ENCODE measurements at regions not wholly inside any gene's neighbourhood (a gene's known extent, or its start where the extent isn't known, plus 50 kb on each side); places are given as distances from the start of the nearest gene placed in this dataset.

DNA sequence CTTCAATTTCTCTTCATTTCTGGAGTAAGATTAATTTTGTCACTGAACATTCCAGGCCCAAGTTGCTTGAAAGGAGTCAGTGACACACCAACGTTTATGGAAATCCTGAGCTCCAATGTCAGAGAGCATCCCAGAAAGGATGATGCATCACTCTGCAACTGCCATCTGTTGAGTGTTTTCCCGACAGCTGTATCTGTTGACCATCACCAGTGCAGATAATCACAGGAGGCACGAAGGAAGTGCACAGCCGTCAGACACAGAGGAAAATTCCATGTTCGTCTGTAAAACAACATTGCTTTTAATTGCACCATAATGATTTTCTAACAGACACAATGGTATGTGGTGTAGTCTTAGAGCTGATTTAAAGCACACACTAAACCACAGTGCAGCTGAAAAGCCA lies 376.7 kb upstream of the ADGRL2 start:
- peaks cover 7% of the 10 kb centered on the region for H3K9me3 Mint-ChIP-seq (ENCODE audit: low read depth)
- CTCF ChIA-PET, result no interaction called here
- H3K36me3 Mint-ChIP-seq, result no peaks in the 10 kb centered on the region
- ATAC-seq (no peak), DNase-seq (no peak)
- H3K27ac Mint-ChIP-seq, result no peak overlapping the region
- no peak overlapping the region for H3K4me3 Mint-ChIP-seq
- H3K27me3 Mint-ChIP-seq, result no peaks in the 10 kb centered on the region
- H3K4me1 Mint-ChIP-seq, result no peaks in the 10 kb centered on the region

- DNase-seq (no peak), ATAC-seq (no peak)
- CTCF ChIA-PET, result no interaction called here
- no peaks in the 10 kb centered on the region for H3K27me3 Mint-ChIP-seq
- H3K36me3 Mint-ChIP-seq, result no peaks in the 10 kb centered on the region
- no peaks in the 10 kb centered on the region for H3K9me3 Mint-ChIP-seq (ENCODE audit: low read depth)
- no peaks in the 10 kb centered on the region for H3K4me1 Mint-ChIP-seq
- H3K4me3 Mint-ChIP-seq, result no peak overlapping the region
- no peak overlapping the region for H3K27ac Mint-ChIP-seq
Observed at GRCh38 chr1:81420760-81421159, 380.0 kb upstream of the ADGRL2 start.

DNA sequence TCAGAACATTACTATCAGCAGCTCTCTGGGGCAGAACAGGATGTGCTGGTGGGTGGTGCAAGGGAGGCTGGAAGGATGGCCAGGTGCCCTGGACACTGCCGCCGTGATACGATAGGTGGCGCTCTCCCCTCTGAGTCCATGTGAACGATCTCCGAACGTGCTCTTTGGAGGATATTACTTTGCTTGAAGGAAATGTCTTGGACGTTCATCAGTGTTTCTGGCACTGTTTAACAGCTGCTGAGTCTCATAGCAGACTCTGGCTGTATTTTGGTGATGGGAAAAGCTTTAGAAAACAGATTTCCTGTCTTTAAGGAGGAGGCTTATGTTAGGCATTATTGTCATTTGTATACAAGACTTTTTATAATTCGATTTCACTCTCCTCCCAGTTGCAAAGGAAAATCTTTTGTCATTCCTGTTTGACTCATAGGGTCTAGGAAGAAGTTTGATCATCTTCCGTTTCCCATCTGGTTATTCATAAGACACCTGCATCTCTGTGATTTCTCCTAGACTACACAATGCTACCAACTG lies 386.2 kb upstream of the ADGRL2 start:
- CTCF ChIA-PET, result no interaction called here
- no peak overlapping the region for H3K4me3 Mint-ChIP-seq
- H3K27ac Mint-ChIP-seq, result no peak overlapping the region
- no peaks in the 10 kb centered on the region for H3K4me1 Mint-ChIP-seq
- peaks cover 2% of the 10 kb centered on the region for H3K9me3 Mint-ChIP-seq (ENCODE audit: low read depth)
- H3K36me3 Mint-ChIP-seq, result no peaks in the 10 kb centered on the region
- DNase-seq (peak; percentile 40), ATAC-seq (no peak)
- H3K27me3 Mint-ChIP-seq, result no peaks in the 10 kb centered on the region

DNA sequence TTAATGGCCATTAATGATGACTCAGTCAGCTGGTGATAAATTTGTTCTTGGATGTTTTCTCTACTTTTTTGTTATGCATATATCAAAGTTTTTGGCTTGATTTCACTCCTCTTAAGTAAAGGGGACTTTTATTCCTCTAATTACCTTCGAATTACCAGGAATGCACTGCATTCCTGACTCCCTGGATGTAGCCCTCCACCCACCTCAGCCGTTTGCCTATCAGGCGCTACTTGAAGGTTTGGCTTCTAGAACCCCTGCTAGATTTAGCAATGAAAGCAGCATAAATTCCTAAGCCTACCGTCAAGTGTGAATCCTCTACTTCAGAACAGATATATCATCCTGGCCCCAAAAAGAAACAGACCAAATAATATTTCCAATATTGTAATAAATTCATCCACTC lies 387.8 kb upstream of the ADGRL2 start:
- H3K4me1 Mint-ChIP-seq, result no peaks in the 10 kb centered on the region
- no peaks in the 10 kb centered on the region for H3K27me3 Mint-ChIP-seq
- CTCF ChIA-PET, result no interaction called here
- peaks cover 2% of the 10 kb centered on the region for H3K9me3 Mint-ChIP-seq (ENCODE audit: low read depth)
- no peaks in the 10 kb centered on the region for H3K36me3 Mint-ChIP-seq
- DNase-seq, result no peak
- no peak overlapping the region for H3K4me3 Mint-ChIP-seq
- H3K27ac Mint-ChIP-seq, result no peak overlapping the region
- ATAC-seq, result no peak

DNA sequence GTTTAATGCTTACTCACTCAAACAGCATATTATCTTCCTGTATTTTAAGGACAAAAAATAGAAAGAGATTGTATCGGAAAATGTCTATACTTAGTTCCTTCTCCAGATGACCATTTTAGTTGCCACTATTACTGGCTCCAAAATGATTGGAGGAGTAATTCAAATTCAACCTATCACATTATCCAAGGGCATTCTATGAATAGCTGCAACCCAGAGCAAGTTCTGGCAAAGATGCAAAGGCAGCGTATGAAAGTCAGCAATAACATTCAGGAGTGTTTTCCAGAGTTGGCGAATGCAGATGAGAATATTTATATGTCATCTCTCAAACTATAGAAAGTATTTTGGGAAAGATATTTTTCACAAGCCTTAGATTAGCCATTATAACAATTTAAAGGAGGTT lies 389.8 kb upstream of the ADGRL2 start:
- DNase-seq (no peak), ATAC-seq (no peak)
- Mint-ChIP-seq H3K36me3 (no peaks in the 10 kb centered on the region), H3K27ac (no peak overlapping the region), H3K9me3 (ENCODE audit: low read depth) (peaks cover 2% of the 10 kb centered on the region), H3K4me3 (no peak overlapping the region), H3K4me1 (no peaks in the 10 kb centered on the region), H3K27me3 (no peaks in the 10 kb centered on the region)
- CTCF ChIA-PET, result no interaction called here

DNA sequence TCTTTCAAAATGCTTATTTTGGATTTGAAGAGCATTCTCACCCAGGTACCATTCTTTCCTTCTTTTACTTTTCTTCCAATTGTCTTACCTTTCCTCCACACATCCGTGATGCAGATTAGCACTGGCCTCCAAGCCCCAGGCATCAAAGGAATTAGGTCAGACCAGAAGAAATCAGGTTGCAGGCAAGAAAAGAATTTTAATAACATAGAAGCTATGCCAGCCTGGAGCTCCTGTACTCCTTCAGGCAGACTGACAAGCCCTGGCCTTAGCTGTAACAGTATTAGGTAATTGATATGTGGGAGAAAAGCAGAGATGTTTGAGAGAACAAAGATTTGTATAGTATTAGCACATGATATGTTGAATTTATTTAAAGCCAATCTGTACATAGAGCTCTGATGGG lies 390.4 kb upstream of the ADGRL2 start:
- ATAC-seq, result no peak
- no peaks in the 10 kb centered on the region for H3K36me3 Mint-ChIP-seq
- CTCF ChIA-PET, result no interaction called here
- no peaks in the 10 kb centered on the region for H3K4me1 Mint-ChIP-seq
- no peak overlapping the region for H3K4me3 Mint-ChIP-seq
- H3K9me3 Mint-ChIP-seq (ENCODE audit: low read depth), result peaks cover 2% of the 10 kb centered on the region
- H3K27ac Mint-ChIP-seq, result no peak overlapping the region
- H3K27me3 Mint-ChIP-seq, result no peaks in the 10 kb centered on the region
- no peak for DNase-seq

- CTCF ChIA-PET, result no interaction called here
- Mint-ChIP-seq H3K9me3 (ENCODE audit: low read depth) (peaks cover 2% of the 10 kb centered on the region), H3K36me3 (no peaks in the 10 kb centered on the region), H3K4me3 (no peak overlapping the region), H3K4me1 (no peaks in the 10 kb centered on the region), H3K27me3 (no peaks in the 10 kb centered on the region), H3K27ac (no peak overlapping the region)
- DNase-seq (no peak), ATAC-seq (no peak)
Observed at GRCh38 chr1:81409780-81410274, 390.9 kb upstream of the ADGRL2 start.

DNA sequence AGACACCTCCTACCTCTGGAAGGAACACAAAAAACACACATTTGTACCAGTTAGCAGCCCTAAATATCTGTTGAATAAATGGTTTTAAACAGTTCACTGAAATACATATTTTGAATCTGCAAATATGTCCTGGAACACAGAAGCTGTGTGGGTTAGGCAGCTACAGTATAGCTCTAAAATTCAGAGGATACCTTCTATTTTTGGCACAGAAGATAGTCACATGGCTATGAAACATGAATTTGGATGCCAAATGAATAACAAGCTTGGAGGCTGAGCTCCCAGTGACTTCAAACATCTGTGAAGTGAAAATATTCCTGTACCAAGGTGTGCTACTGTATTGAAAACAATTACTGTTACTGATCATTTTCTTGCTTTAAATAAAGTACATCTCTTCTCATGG lies 391.5 kb upstream of the ADGRL2 start:
- no peaks in the 10 kb centered on the region for H3K4me1 Mint-ChIP-seq
- H3K9me3 Mint-ChIP-seq (ENCODE audit: low read depth), result peaks cover 2% of the 10 kb centered on the region
- H3K27me3 Mint-ChIP-seq, result no peaks in the 10 kb centered on the region
- H3K36me3 Mint-ChIP-seq, result no peaks in the 10 kb centered on the region
- H3K27ac Mint-ChIP-seq, result no peak overlapping the region
- no peak overlapping the region for H3K4me3 Mint-ChIP-seq
- no peak for ATAC-seq
- CTCF ChIA-PET, result no interaction called here
- DNase-seq, result no peak

DNA sequence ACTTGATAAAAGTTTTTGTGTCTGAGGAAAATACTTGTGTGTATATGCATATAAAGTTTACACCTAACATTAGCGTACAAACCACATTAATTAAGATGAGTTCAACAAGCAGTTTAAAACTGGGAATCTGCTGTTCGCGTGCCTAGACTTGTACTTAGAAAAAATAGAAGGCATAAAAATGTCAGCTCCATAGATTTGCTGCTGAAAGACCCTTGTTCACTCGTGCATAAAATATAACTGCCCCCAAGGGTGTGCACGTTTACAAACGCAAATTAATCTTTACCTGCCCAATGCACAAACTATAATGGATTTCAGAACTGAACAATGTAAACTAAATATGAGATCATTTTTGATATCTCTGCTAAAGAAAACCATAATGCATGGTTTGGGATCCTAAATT lies 392.3 kb upstream of the ADGRL2 start:
- no peaks in the 10 kb centered on the region for H3K4me1 Mint-ChIP-seq
- no peak overlapping the region for H3K4me3 Mint-ChIP-seq
- no peaks in the 10 kb centered on the region for H3K27me3 Mint-ChIP-seq
- ATAC-seq, result no peak
- CTCF ChIA-PET, result no interaction called here
- H3K27ac Mint-ChIP-seq, result no peak overlapping the region
- H3K36me3 Mint-ChIP-seq, result no peaks in the 10 kb centered on the region
- DNase-seq, result no peak
- H3K9me3 Mint-ChIP-seq (ENCODE audit: low read depth), result peaks cover 2% of the 10 kb centered on the region

DNA sequence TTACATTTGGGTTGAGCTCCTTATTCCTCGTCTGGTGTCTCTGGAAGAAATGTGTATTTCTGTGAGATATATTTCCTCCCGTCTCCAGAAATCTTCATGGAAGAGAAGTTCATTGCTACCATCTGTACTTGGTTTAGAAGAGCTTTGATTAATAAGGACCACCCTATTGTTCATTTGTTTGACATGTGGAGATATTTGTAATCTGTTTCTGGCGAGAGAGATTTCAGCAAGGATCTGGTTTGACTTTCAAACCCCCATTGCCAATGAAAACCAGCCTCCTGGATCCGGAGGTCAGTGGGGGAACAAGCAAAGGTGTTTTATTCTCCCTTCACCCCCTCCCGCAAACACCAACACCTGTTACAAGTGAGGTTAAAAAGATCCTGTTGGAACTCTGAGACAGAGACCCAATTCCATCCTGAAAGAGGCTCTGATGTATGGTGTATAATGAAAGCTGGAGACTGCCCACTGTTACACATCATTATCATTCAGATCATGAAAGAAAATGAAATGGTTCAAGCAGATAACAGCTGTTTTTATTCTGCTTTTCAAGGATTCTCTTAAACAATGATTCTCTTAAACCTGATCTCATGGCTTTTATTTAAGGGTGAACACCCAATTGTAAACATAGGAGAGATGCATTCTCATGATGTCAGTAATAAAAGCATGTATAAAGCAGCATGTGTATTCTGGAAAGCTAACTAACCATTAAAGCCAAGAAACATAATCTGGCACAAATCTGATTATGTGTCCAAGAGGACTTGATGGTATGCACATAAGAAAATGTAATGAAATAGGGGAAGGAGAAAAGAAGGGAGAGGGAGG lies 393.5 kb upstream of the ADGRL2 start:
- no peak overlapping the region for H3K27ac Mint-ChIP-seq
- no peaks in the 10 kb centered on the region for H3K4me1 Mint-ChIP-seq
- DNase-seq (no peak), ATAC-seq (no peak)
- H3K4me3 Mint-ChIP-seq, result no peak overlapping the region
- no peaks in the 10 kb centered on the region for H3K27me3 Mint-ChIP-seq
- CTCF ChIA-PET, result no interaction called here
- peaks cover 3% of the 10 kb centered on the region for H3K9me3 Mint-ChIP-seq (ENCODE audit: low read depth)
- no peaks in the 10 kb centered on the region for H3K36me3 Mint-ChIP-seq

DNA sequence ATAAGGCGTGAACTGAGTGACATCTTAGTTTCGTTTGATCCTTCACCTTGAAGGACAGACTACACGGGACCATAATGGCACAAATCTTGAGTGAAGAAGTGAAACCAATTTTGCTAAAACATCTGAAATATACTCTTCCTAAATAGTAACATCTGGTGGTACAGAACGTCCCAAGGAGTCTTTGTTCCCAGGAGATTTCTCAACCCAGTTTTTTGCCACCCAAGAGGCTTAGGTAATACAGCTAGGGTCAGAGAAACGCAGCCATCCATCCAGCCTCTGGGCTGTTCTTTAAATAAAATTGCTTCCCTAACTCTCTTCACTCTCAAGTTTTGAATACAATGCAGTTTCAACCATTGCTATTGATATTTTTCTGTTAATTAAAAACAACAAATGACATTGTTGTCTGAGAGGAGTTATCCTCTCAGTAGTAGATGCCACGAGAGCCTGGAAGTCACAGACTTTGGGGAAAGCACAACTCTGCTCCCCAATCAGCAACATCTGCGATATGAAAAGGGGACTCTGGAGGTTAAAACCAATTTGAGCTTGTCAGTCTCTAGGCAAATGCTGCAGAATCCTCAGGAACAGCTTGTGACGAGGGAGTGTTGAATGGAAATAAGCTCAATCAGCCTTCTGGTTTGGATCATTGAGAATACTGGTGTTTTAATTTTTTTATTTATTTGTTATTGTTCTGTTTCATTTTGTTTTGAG lies 394.3 kb upstream of the ADGRL2 start:
- Mint-ChIP-seq H3K9me3 (ENCODE audit: low read depth) (peaks cover 4% of the 10 kb centered on the region), H3K27me3 (no peaks in the 10 kb centered on the region), H3K4me3 (no peak overlapping the region), H3K36me3 (no peaks in the 10 kb centered on the region), H3K4me1 (no peaks in the 10 kb centered on the region), H3K27ac (no peak overlapping the region)
- ATAC-seq (no peak), DNase-seq (no peak)
- CTCF ChIA-PET, result no interaction called here

DNA sequence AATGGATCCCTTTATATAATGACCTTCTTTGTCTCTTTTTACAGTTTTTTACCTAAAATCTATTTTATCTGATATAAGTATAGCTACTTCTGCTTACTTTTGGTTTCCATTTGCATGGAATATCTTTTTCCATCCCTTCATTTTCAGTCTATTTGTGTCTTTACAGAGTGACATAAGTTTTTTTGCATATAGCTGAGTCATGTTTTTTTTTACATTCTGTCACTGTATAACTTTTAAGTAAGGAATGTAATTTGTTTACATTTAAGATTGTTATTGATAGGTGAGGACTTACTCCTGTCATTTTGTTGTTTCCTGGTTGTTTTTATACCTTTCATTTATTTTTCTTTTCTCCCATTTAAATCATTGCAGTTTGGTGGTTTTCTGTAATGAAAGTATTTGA lies 402.7 kb upstream of the ADGRL2 start:
- H3K4me3 Mint-ChIP-seq, result no peak overlapping the region
- DNase-seq (no peak), ATAC-seq (no peak)
- H3K9me3 Mint-ChIP-seq (ENCODE audit: low read depth), result peaks cover 25% of the 10 kb centered on the region
- H3K36me3 Mint-ChIP-seq, result no peaks in the 10 kb centered on the region
- no peaks in the 10 kb centered on the region for H3K27me3 Mint-ChIP-seq
- no peaks in the 10 kb centered on the region for H3K4me1 Mint-ChIP-seq
- CTCF ChIA-PET, result no interaction called here
- H3K27ac Mint-ChIP-seq, result no peak overlapping the region

- Mint-ChIP-seq H3K4me3 (no peak overlapping the region), H3K9me3 (ENCODE audit: low read depth) (peaks cover 4% of the 10 kb centered on the region), H3K27me3 (no peaks in the 10 kb centered on the region), H3K27ac (no peak overlapping the region), H3K4me1 (no peaks in the 10 kb centered on the region), H3K36me3 (no peaks in the 10 kb centered on the region)
- CTCF ChIA-PET, result no interaction called here
- no peak for DNase-seq
- no peak for ATAC-seq
Observed at GRCh38 chr1:81392526-81393226, 408.1 kb upstream of the ADGRL2 start.

Measured in activated CD8-positive, alpha-beta memory T cell treated with anti-CD3 and anti-CD28 coated beads, Interleukin-2, amount 10 ng/mL, durations not matched to agents 7 days and 5 days (primary cell).